ENCODE measurements at regions not wholly inside any gene's neighbourhood (a gene's known extent, or its start where the extent isn't known, plus 50 kb on each side); places are given as distances from the start of the nearest gene placed in this dataset.

DNA sequence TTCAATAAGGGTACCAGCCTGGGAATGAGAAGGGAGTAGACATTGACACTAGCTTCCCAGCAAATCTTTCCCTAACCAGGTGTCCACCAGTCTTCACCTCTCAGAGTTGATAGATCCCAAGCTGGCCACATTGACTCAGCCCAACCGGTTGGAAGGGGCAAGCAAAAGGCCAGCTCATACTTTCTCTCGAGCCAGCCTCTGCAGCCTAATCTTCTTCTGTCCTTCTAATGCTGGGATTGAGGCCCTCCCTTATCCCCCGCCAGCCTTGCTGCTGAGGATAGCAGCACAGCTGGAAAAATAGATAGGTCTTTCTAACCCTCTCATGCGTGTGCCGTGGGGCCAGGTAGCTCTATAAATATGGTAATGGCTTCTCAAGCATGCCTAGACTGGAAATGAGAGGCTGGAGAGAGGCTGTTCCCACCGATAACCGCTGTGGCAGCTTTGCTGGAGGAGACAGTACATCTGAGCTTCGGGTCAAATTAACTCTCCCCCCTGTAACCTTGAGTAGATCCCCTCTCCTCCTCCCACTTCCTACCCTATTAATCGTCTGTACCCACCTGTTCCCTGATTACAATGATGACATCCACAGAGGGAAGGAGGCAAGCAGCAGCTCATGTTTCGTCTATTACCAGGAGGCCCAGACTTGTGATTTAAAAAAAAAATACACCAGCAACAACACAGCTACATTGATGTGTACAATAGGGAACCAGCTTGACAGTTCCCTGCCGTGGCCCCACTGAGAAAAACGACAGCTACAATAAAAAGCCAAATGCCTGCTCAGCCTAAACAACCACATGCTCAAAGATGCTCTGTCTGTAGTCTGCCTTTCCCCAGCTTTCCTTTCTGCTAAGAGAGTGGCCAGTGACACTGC is 219.9 kb upstream of the BRINP1 start:
- no peaks in the 10 kb centered on the region for H3K4me1 ChIP-seq
- TF ChIP-seq, protein P1, sequence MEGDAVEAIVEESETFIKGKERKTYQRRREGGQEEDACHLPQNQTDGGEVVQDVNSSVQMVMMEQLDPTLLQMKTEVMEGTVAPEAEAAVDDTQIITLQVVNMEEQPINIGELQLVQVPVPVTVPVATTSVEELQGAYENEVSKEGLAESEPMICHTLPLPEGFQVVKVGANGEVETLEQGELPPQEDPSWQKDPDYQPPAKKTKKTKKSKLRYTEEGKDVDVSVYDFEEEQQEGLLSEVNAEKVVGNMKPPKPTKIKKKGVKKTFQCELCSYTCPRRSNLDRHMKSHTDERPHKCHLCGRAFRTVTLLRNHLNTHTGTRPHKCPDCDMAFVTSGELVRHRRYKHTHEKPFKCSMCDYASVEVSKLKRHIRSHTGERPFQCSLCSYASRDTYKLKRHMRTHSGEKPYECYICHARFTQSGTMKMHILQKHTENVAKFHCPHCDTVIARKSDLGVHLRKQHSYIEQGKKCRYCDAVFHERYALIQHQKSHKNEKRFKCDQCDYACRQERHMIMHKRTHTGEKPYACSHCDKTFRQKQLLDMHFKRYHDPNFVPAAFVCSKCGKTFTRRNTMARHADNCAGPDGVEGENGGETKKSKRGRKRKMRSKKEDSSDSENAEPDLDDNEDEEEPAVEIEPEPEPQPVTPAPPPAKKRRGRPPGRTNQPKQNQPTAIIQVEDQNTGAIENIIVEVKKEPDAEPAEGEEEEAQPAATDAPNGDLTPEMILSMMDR (IDR thresholded peaks at IDR 0.05; ENCODE audit: insufficient read depth in 1 of 2, low read depth in 1 of 2, low read length in 1 of 2, severe bottlenecking in 1 of 2, unreplicated experiment in 1 of 2), result no peak
- no peaks in the 10 kb centered on the region for H3K27me3 ChIP-seq (replicated peaks; ENCODE audit: control insufficient read depth, insufficient read depth, low read length)
- no TSS peak for BruUV-seq (replicated peaks)
- H3K9me3 ChIP-seq, result no peaks in the 10 kb centered on the region
- ChIA-PET POLR2A (no interaction called here), CTCF (no interaction called here)
- peaks cover 20% of the 10 kb centered on the region for H3K27me3 Mint-ChIP-seq (ENCODE audit: insufficient read depth, unreplicated experiment)
- H3K4me1 Mint-ChIP-seq (ENCODE audit: low read depth, unreplicated experiment), result no peaks in the 10 kb centered on the region
- no peaks in the 10 kb centered on the region for H3K36me3 Mint-ChIP-seq (ENCODE audit: insufficient read depth, unreplicated experiment)
- H3K9me3 Mint-ChIP-seq (ENCODE audit: unreplicated experiment), result no peaks in the 10 kb centered on the region
- H3K36me3 ChIP-seq (ENCODE audit: control insufficient read depth, insufficient read depth, low read length), result no peaks in the 10 kb centered on the region
- no peak overlapping the region for H3K4me3 ChIP-seq (ENCODE audit: low read depth, low read length)
- no peak for DNase-seq
- no peak overlapping the region for H3K4me3 Mint-ChIP-seq (ENCODE audit: unreplicated experiment)
- intact Hi-C loops (cut with micrococcal nuclease; ENCODE audit: unreplicated experiment), result no loop called here
- H3K27ac Mint-ChIP-seq (ENCODE audit: unreplicated experiment), result no peak overlapping the region

DNA sequence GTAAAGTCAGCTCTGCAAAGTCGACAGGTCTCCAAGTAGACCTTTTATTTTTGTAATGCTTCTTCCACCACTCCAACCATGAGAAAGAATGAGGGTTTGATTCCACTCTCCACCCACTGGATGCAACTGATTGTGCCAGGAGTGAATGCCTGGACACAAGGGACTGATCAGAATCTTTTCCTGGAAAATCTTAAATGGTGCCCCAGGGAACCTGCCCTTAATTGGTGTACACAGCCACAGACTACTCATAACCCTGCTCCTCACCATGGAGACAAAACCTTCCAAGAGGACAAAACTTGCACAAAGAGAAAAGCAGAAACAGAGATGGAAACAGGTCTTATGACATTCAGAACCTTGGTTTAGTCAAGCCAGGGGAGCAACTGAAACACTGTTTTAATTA is 208.6 kb upstream of the BRINP1 start:
- POLR2A ChIA-PET, result no interaction called here
- H3K4me3 Mint-ChIP-seq (ENCODE audit: unreplicated experiment), result no peak overlapping the region
- DNase-seq, result no peak
- Histone ChIP-seq H3K4me1 (no peaks in the 10 kb centered on the region), H3K9me3 (no peaks in the 10 kb centered on the region), H3K27me3 (replicated peaks; ENCODE audit: control insufficient read depth, insufficient read depth, low read length) (0 out of 2 replicates have a peak, but pooled peaks cover 1% of the 10 kb centered on the region), H3K4me3 (ENCODE audit: low read depth, low read length) (no peak overlapping the region), H3K36me3 (ENCODE audit: control insufficient read depth, insufficient read depth, low read length) (no peaks in the 10 kb centered on the region)
- BruUV-seq (replicated peaks), result no TSS peak
- H3K27me3 Mint-ChIP-seq (ENCODE audit: insufficient read depth, unreplicated experiment), result peaks cover 4% of the 10 kb centered on the region
- no peak overlapping the region for H3K27ac Mint-ChIP-seq (ENCODE audit: unreplicated experiment)
- no peaks in the 10 kb centered on the region for H3K36me3 Mint-ChIP-seq (ENCODE audit: insufficient read depth, unreplicated experiment)
- no peaks in the 10 kb centered on the region for H3K4me1 Mint-ChIP-seq (ENCODE audit: low read depth, unreplicated experiment)
- no peaks in the 10 kb centered on the region for H3K9me3 Mint-ChIP-seq (ENCODE audit: unreplicated experiment)
- CTCF ChIA-PET, result no interaction called here
- intact Hi-C loops (cut with micrococcal nuclease; ENCODE audit: unreplicated experiment), result no loop called here
- TF ChIP-seq, protein P1 (IDR thresholded peaks at IDR 0.05; ENCODE audit: insufficient read depth in 1 of 2, low read depth in 1 of 2, low read length in 1 of 2, severe bottlenecking in 1 of 2, unreplicated experiment in 1 of 2), result no peak

DNA sequence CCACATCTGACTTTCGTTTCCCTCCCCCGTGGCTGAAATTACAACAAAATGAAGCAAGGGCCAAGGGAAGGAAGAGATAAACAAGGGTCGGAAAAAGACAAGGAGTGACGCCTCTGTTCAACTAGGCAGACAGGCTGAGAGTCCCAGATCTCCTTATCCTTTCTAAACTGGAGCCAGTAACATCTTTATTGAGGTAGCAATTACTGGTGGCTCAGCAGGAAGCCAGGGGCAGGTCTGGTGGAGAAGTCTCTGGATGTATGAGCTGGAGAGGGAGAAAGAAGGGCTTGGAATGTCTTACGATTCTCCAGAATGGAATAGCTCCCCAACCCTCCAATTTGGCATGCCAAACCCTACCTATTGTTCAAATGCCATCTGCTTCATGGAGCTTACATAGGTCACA is 190.8 kb upstream of the BRINP1 start:
- Mint-ChIP-seq H3K9me3 (ENCODE audit: unreplicated experiment) (no peaks in the 10 kb centered on the region), H3K36me3 (ENCODE audit: insufficient read depth, unreplicated experiment) (no peaks in the 10 kb centered on the region), H3K4me1 (ENCODE audit: low read depth, unreplicated experiment) (no peaks in the 10 kb centered on the region), H3K27ac (ENCODE audit: unreplicated experiment) (no peak overlapping the region), H3K27me3 (ENCODE audit: insufficient read depth, unreplicated experiment) (peaks cover 7% of the 10 kb centered on the region), H3K4me3 (ENCODE audit: unreplicated experiment) (no peak overlapping the region)
- Histone ChIP-seq H3K9me3 (no peaks in the 10 kb centered on the region), H3K4me1 (no peaks in the 10 kb centered on the region), H3K27me3 (replicated peaks; ENCODE audit: control insufficient read depth, insufficient read depth, low read length) (no peaks in the 10 kb centered on the region; the same call in 1 of the 2 replicates), H3K36me3 (ENCODE audit: control insufficient read depth, insufficient read depth, low read length) (no peaks in the 10 kb centered on the region), H3K4me3 (ENCODE audit: low read depth, low read length) (no peak overlapping the region)
- POLR2A ChIA-PET, result no interaction called here
- BruUV-seq (replicated peaks), result no TSS peak
- DNase-seq, result no peak
- CTCF ChIA-PET, result no interaction called here
- TF ChIP-seq, protein P1 (IDR thresholded peaks at IDR 0.05; ENCODE audit: insufficient read depth in 1 of 2, low read depth in 1 of 2, low read length in 1 of 2, severe bottlenecking in 1 of 2, unreplicated experiment in 1 of 2), result no peak
- intact Hi-C loops (cut with micrococcal nuclease; ENCODE audit: unreplicated experiment), result no loop called here
